ENCODE measurements at regions not wholly inside any gene's neighbourhood (a gene's known extent, or its start where the extent isn't known, plus 50 kb on each side); places are given as distances from the start of the nearest gene placed in this dataset.
"Not testable (repeated sequence)": the region's sequence is repeated elsewhere in the genome, so short reads cannot be mapped to it uniquely, and the experiment has no call there.

GRCh38 chr5:62218860-62219259 is 87.1 kb upstream of the KIF2A start:
- DNase-seq (ENCODE audit: low read depth in 2 of 2) = not testable (repeated sequence)

GRCh38 chr5:62221881-62222280 is 84.1 kb upstream of the KIF2A start:
- DNase-seq (ENCODE audit: low read depth in 2 of 2) = not testable (repeated sequence)

GRCh38 chr5:62222305-62222704 is 83.7 kb upstream of the KIF2A start:
- not testable (repeated sequence) for DNase-seq (ENCODE audit: low read depth in 2 of 2)

- DNase-seq (ENCODE audit: low read depth in 2 of 2) = peak; percentile 48 to 65
These were observed 82.7 kb upstream of the KIF2A start for GRCh38 chr5:62223312-62223670.

GRCh38 chr5:62224987-62225601 is 80.9 kb upstream of the KIF2A start:
- not testable (repeated sequence) for DNase-seq (ENCODE audit: low read depth in 2 of 2)

- not testable (repeated sequence) for DNase-seq (ENCODE audit: low read depth in 2 of 2)
These were observed 75.1 kb upstream of the KIF2A start for GRCh38 chr5:62230876-62231388.

GRCh38 chr5:62231576-62231975 is 74.4 kb upstream of the KIF2A start:
- DNase-seq (ENCODE audit: low read depth in 2 of 2) = no peak

- not testable (repeated sequence) for DNase-seq (ENCODE audit: low read depth in 2 of 2)
These were observed 73.8 kb upstream of the KIF2A start for GRCh38 chr5:62232218-62232617.

- not testable (repeated sequence) for DNase-seq (ENCODE audit: low read depth in 2 of 2)
These were observed 72.6 kb upstream of the KIF2A start for GRCh38 chr5:62233083-62234046.

- peak in 1 of 2 donors; percentile 12 for DNase-seq (ENCODE audit: low read depth in 2 of 2)
These were observed 69.4 kb upstream of the KIF2A start for GRCh38 chr5:62236593-62236992.

GRCh38 chr5:62237944-62238343 is 68.1 kb upstream of the KIF2A start:
- not testable (repeated sequence) for DNase-seq (ENCODE audit: low read depth in 2 of 2)

GRCh38 chr5:62238584-62238983 is 67.4 kb upstream of the KIF2A start:
- DNase-seq (ENCODE audit: low read depth in 2 of 2) = not testable (repeated sequence)

- not testable (repeated sequence) for DNase-seq (ENCODE audit: low read depth in 2 of 2)
These were observed 65.5 kb upstream of the KIF2A start for GRCh38 chr5:62240494-62240893.

- not testable (repeated sequence) for DNase-seq (ENCODE audit: low read depth in 2 of 2)
These were observed 64.0 kb upstream of the KIF2A start for GRCh38 chr5:62242000-62242399.

- not testable (repeated sequence) for DNase-seq (ENCODE audit: low read depth in 2 of 2)
These were observed 63.0 kb upstream of the KIF2A start for GRCh38 chr5:62243046-62243445.

- DNase-seq (ENCODE audit: low read depth in 2 of 2) = not testable (repeated sequence)
These were observed 57.8 kb upstream of the KIF2A start for GRCh38 chr5:62248192-62248591.

GRCh38 chr5:62250085-62250484 is 55.9 kb upstream of the KIF2A start:
- not testable (repeated sequence) for DNase-seq (ENCODE audit: low read depth in 2 of 2)

- DNase-seq (ENCODE audit: low read depth in 2 of 2) = not testable (repeated sequence)
These were observed 55.1 kb upstream of the KIF2A start for GRCh38 chr5:62250919-62251318.

GRCh38 chr5:62252519-62252918 is 53.5 kb upstream of the KIF2A start:
- not testable (repeated sequence) for DNase-seq (ENCODE audit: low read depth in 2 of 2)

GRCh38 chr5:62255551-62255950 is 50.5 kb upstream of the KIF2A start:
- not testable (repeated sequence) for DNase-seq (ENCODE audit: low read depth in 2 of 2)

GRCh38 chr5:62256161-62257019 is 49.6 kb upstream of the KIF2A start:
- DNase-seq (ENCODE audit: low read depth in 2 of 2) = peak in 1 of 2 donors; percentile 1
